IMR-90 (cell line): ENCODE measurements at regions not wholly inside any gene's neighbourhood (a gene's known extent, or its start where the extent isn't known, plus 50 kb on each side); places are given as distances from the start of the nearest gene placed in this dataset.

Source experiments
- ATAC-seq: fragments of 200-7000 bp; cut with Tn5 transposase; 2 replicates; pipeline ENCODE4 v1.9.1; 2020; ENCODE audit warnings: low read depth, mild to moderate bottlenecking, moderate library complexity
- BruUV-seq: library from RNA; stranded (reverse); fragments of 400-500 nt; replicated peaks from 2 replicates; lab custom pipeline; 2021; lab: Mats Ljungman, UMichigan
- CTCF ChIA-PET: fragments of 300-600 bp; formaldehyde crosslinking; extraction: SDS; loops from one replicate; lab custom pipeline; 2021; ENCODE audit warnings: antibody characterized with exemption; lab: Yijun Ruan, JAX
- POLR2A ChIA-PET: fragments of 300-600 bp; sonication (Branson Sonifier 250); formaldehyde crosslinking; loops from one replicate; lab custom pipeline; 2022; ENCODE audit warnings: antibody characterized with exemption; ENCODE audit not compliant: unreplicated experiment; lab: Charles Lee
- DNase-seq: peaks from one replicate; pipeline ENCODE4 v3.0.0; 2013
- H2AFZ ChIP-seq: replicated peaks from 2 replicates; pipeline ENCODE3; 2013; ENCODE audit warnings: low read length, mild to moderate bottlenecking; ENCODE audit not compliant: poor library complexity
- H2AK5ac ChIP-seq: 2 replicates; pipeline ENCODE4 v1.6.1; 2013; ENCODE audit warnings: low read depth, low read length, inconsistent platforms
- H2AK9ac ChIP-seq: replicated peaks from 2 replicates; pipeline ENCODE3; 2013; ENCODE audit warnings: mild to moderate bottlenecking, low read depth, low read length, moderate library complexity; ENCODE audit not compliant: poor library complexity
- H2BK120ac ChIP-seq: 2 replicates; pipeline ENCODE4 v1.6.1; 2013; ENCODE audit warnings: low read depth, low read length, inconsistent platforms
- H2BK15ac ChIP-seq: 3 replicates; pipeline ENCODE4 v1.6.1; 2013; ENCODE audit warnings: low read depth, low read length, inconsistent platforms
- H2BK20ac ChIP-seq: 2 replicates; pipeline ENCODE4 v1.6.1; 2013; ENCODE audit warnings: low read depth, mild to moderate bottlenecking, inconsistent platforms, low read length, moderate library complexity
- H2BK5ac ChIP-seq: 2 replicates; pipeline ENCODE4 v1.6.1; 2013; ENCODE audit warnings: mild to moderate bottlenecking, low read depth, low read length, inconsistent platforms; ENCODE audit not compliant: poor library complexity, severe bottlenecking
- H3K14ac ChIP-seq: replicated peaks from 2 replicates; pipeline ENCODE4 v1.6.1; 2013; ENCODE audit warnings: low read depth, low read length, inconsistent platforms
- H3K18ac ChIP-seq: 2 replicates; pipeline ENCODE4 v1.6.1; 2013; ENCODE audit warnings: low read depth, low read length, control low read depth
- H3K23ac ChIP-seq: 2 replicates; pipeline ENCODE4 v1.6.1; 2013; ENCODE audit warnings: low read depth, low read length, inconsistent platforms
- H3K27ac ChIP-seq: 2 replicates; pipeline ENCODE4 v1.5.1; 2013; ENCODE audit warnings: mild to moderate bottlenecking, control low read depth, low read length; ENCODE audit not compliant: insufficient read depth
- H3K27me3 ChIP-seq: 2 replicates; pipeline ENCODE4 v1.6.1; 2013; ENCODE audit warnings: low read length; ENCODE audit not compliant: control insufficient read depth, insufficient read depth
- H3K36me3 ChIP-seq: 2 replicates; pipeline ENCODE4 v1.6.1; 2013; ENCODE audit warnings: low read length, mixed read lengths; ENCODE audit not compliant: control insufficient read depth, insufficient read depth
- H3K4ac ChIP-seq: 2 replicates; pipeline ENCODE4 v1.6.1; 2013; ENCODE audit warnings: low read depth, low read length, inconsistent platforms
- H3K4me1 ChIP-seq: 2 replicates; pipeline ENCODE4 v1.6.1; 2013; ENCODE audit warnings: low read length, mixed read lengths; ENCODE audit not compliant: control insufficient read depth, insufficient read depth
- H3K4me2 ChIP-seq: 2 replicates; pipeline ENCODE4 v1.6.1; 2013; ENCODE audit warnings: low read depth, mild to moderate bottlenecking, control low read depth, low read length, moderate library complexity
- H3K4me3 ChIP-seq: 2 replicates; pipeline ENCODE4 v1.5.1; 2013; ENCODE audit warnings: low read depth, mild to moderate bottlenecking, control low read depth, low read length, moderate library complexity; ENCODE audit not compliant: insufficient read depth
- H3K56ac ChIP-seq: 2 replicates; pipeline ENCODE4 v1.6.1; 2013; ENCODE audit warnings: low read length, inconsistent platforms; ENCODE audit not compliant: insufficient read depth; ENCODE audit errors: extremely low read depth
- H3K79me1 ChIP-seq, 2 experiments: 2 replicates each; pipeline ENCODE4 v1.6.1; 2013; ENCODE audit warnings: low read length in 2 of 2, inconsistent platforms in 1 of 2, low read depth in 1 of 2
- H3K9ac ChIP-seq: 2 replicates; pipeline ENCODE4 v1.6.1; 2013; ENCODE audit warnings: low read depth, low read length, control low read depth
- H3K9me1 ChIP-seq: 2 replicates; pipeline ENCODE4 v1.6.1; 2013; ENCODE audit warnings: low read length, inconsistent platforms; ENCODE audit not compliant: insufficient read depth
- H3K9me3 ChIP-seq: 2 replicates; pipeline ENCODE4 v1.6.1; 2013; ENCODE audit warnings: low read length; ENCODE audit not compliant: control insufficient read depth, insufficient read depth
- H4K20me1 ChIP-seq: 2 replicates; pipeline ENCODE4 v1.6.1; 2013; ENCODE audit warnings: low read length, inconsistent platforms; ENCODE audit not compliant: insufficient read depth
- H4K5ac ChIP-seq: 2 replicates; pipeline ENCODE4 v1.6.1; 2013; ENCODE audit warnings: mild to moderate bottlenecking, low read depth, low read length, control low read depth
- H4K8ac ChIP-seq, 2 experiments: 2 replicates each; pipeline ENCODE4 v1.6.1; 2013; ENCODE audit warnings: low read depth in 2 of 2, low read length in 2 of 2, control low read depth in 1 of 2, inconsistent platforms in 1 of 2
- H4K91ac ChIP-seq: 2 replicates; pipeline ENCODE4 v1.6.1; 2013; ENCODE audit warnings: low read depth, low read length, inconsistent platforms; ENCODE audit not compliant: insufficient read depth
- BHLHE40 ChIP-seq: fragments of 150-350 bp; IDR thresholded peaks from 2 replicates; pipeline ENCODE4 v1.6.1; 2016; ENCODE audit warnings: mild to moderate bottlenecking, low read depth, low read length
- CTCF ChIP-seq: conservative IDR thresholded peaks from 2 replicates; pipeline ENCODE4 v1.5.1; 2012; ENCODE audit warnings: mild to moderate bottlenecking, low read depth, low read length, improper control_type of control experiment
- MAZ ChIP-seq: IDR thresholded peaks from 2 replicates; pipeline ENCODE4 v1.6.1; 2012; ENCODE audit warnings: low read depth, mild to moderate bottlenecking, low read length, improper control_type of control experiment, moderate library complexity, borderline replicate concordance
- MXI1 ChIP-seq: IDR thresholded peaks from 2 replicates; pipeline ENCODE4 v1.6.1; 2012; ENCODE audit warnings: low read depth, mild to moderate bottlenecking, low read length, moderate library complexity, borderline replicate concordance
- NFE2L2 ChIP-seq: fragments of 150-350 bp; IDR thresholded peaks from 2 replicates; pipeline ENCODE4 v1.6.1; 2016; ENCODE audit warnings: low read depth, mild to moderate bottlenecking, low read length
- POLR2A ChIP-seq: IDR thresholded peaks from 2 replicates; pipeline ENCODE4 v1.6.1; 2012; ENCODE audit warnings: mild to moderate bottlenecking, low read depth, low read length
- USF2 ChIP-seq: fragments of 150-350 bp; IDR thresholded peaks from 2 replicates; pipeline ENCODE4 v1.6.1; 2017; ENCODE audit warnings: mild to moderate bottlenecking, antibody characterized with exemption, low read length, low read depth
- WGBS, 2 experiments: methylation state at CpG; one replicate each; pipeline versions ENCODE4 v1.1.5 to v1.1.7; 2013; ENCODE audit warnings: missing lambda C conversion rate in 2 of 2; ENCODE audit not compliant: insufficient read length in 1 of 2; ENCODE audit errors: extremely low coverage in 2 of 2; 5-methylcytosine and 5-hydroxymethylcytosine counted together
- dilution Hi-C: fragments of 300-500 bp; cut with HindIII; formaldehyde crosslinking; loops from one replicate; pipeline ENCODE4 v1.14.3; 2018; ENCODE audit warnings: low sequenced_read_pairs; ENCODE audit not compliant: unreplicated experiment
- in situ Hi-C: fragments of 300-500 bp; cut with MboI; formaldehyde crosslinking; loops from 3 replicates; pipeline ENCODE4 v1.14.3; 2019; ENCODE audit warnings: low sequenced_read_pairs, inconsistent platforms, mixed read lengths
- intact Hi-C: fragments of 100-400 bp; cut with micrococcal nuclease; formaldehyde crosslinking; loops from 2 replicates; pipeline ENCODE4 v1.10.0; 2022

- no peak overlapping the region for H3K23ac ChIP-seq
- POLR2A ChIA-PET = interaction anchor here (0.5 kb wide), 1 partner anchor 386 kb away, joined by 4 read pairs; no protein-coding TSS in a partner anchor
- no TSS peak for BruUV-seq
- no peak overlapping the region for H3K4me3 ChIP-seq
- H4K91ac ChIP-seq = no peak overlapping the region
- H2BK120ac ChIP-seq = no peak overlapping the region
- no peak overlapping the region for H4K5ac ChIP-seq
- H2BK20ac ChIP-seq = no peak overlapping the region
- no peak overlapping the region for H3K27ac ChIP-seq
- in situ Hi-C loops (no loop called here), intact Hi-C loops (no loop called here), dilution Hi-C loops (no loop called here)
- DNase-seq = no peak
- CTCF ChIA-PET = no interaction called here
- no peaks in the 10 kb centered on the region for H3K9me1 ChIP-seq
- ATAC-seq = no peak
- no peaks in the 10 kb centered on the region for H4K20me1 ChIP-seq
- H3K27me3 ChIP-seq = peaks cover 6% of the 10 kb centered on the region
- WGBS, 2 experiments = no CpG with 5 or more reads among the region's 5 CpGs
- H2AFZ ChIP-seq = no peak overlapping the region
- H4K8ac ChIP-seq = no peak overlapping the region
- no peaks in the 10 kb centered on the region for H3K79me1 ChIP-seq
- H2AK5ac ChIP-seq = no peak overlapping the region
- no peak for TF ChIP-seq POLR2A
- TF ChIP-seq USF2 = no peak
- no peak for TF ChIP-seq BHLHE40
- TF ChIP-seq NFE2L2 = no peak
- no peak for TF ChIP-seq MAZ
- TF ChIP-seq MXI1 = no peak
- no peak for TF ChIP-seq CTCF
- no peak overlapping the region for H3K4me2 ChIP-seq
- no peak overlapping the region for H2AK9ac ChIP-seq
- H2BK15ac ChIP-seq = no peak overlapping the region
- no peaks in the 10 kb centered on the region for H3K36me3 ChIP-seq
- H3K18ac ChIP-seq = no peak overlapping the region
- H3K56ac ChIP-seq = no peak overlapping the region
- no peaks in the 10 kb centered on the region for H3K4me1 ChIP-seq
- no peaks in the 10 kb centered on the region for H3K9me3 ChIP-seq
- no peak overlapping the region for H3K14ac ChIP-seq
- H3K9ac ChIP-seq = no peak overlapping the region
- no peak overlapping the region for H2BK5ac ChIP-seq
- H3K4ac ChIP-seq = no peak overlapping the region
Measured at GRCh38 chr12:107362960-107363359, 269.6 kb upstream of the CRY1 start.
